ENCODE measurements at regions not wholly inside any gene's neighbourhood (a gene's known extent, or its start where the extent isn't known, plus 50 kb on each side); places are given as distances from the start of the nearest gene placed in this dataset.

GRCh38 chr1:57671750-57672149, 247.9 kb upstream of the DAB1 start:
- TF ChIP-seq, protein P1, sequence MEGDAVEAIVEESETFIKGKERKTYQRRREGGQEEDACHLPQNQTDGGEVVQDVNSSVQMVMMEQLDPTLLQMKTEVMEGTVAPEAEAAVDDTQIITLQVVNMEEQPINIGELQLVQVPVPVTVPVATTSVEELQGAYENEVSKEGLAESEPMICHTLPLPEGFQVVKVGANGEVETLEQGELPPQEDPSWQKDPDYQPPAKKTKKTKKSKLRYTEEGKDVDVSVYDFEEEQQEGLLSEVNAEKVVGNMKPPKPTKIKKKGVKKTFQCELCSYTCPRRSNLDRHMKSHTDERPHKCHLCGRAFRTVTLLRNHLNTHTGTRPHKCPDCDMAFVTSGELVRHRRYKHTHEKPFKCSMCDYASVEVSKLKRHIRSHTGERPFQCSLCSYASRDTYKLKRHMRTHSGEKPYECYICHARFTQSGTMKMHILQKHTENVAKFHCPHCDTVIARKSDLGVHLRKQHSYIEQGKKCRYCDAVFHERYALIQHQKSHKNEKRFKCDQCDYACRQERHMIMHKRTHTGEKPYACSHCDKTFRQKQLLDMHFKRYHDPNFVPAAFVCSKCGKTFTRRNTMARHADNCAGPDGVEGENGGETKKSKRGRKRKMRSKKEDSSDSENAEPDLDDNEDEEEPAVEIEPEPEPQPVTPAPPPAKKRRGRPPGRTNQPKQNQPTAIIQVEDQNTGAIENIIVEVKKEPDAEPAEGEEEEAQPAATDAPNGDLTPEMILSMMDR (IDR thresholded peaks at IDR 0.05; ENCODE audit: insufficient read depth, low read depth, low read length): no peak
- DNase-seq (ENCODE audit: low read depth): no peak
- no peak overlapping the region for H3K4me3 ChIP-seq (ENCODE audit: low read depth, low read length)

GRCh38 chr1:57659804-57660203, 235.9 kb upstream of the DAB1 start:
- no peak overlapping the region for H3K4me3 ChIP-seq (ENCODE audit: low read depth, low read length)
- TF ChIP-seq, protein P1 (IDR thresholded peaks at IDR 0.05; ENCODE audit: insufficient read depth, low read depth, low read length): no peak

DNA sequence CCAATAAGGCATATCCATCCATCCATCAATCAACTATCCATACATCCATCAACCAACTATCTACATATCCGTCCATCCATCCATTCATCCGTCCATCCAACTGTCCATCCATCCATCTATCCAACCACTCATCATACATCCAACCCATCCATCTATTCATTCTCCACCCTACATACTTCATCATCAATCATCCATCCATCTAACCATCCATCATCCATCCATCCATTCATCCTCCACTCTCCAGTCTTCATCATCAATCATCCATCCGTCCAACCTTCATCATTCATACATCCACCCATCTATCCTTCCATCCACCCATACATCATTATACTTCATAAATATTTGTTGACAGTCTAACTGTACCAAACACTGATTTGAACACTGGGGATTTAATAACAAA, 231.3 kb upstream of the DAB1 start:
- no peak overlapping the region for H3K4me3 ChIP-seq (ENCODE audit: low read depth, low read length)
- DNase-seq (ENCODE audit: low read depth): no peak
- TF ChIP-seq, protein P1 (IDR thresholded peaks at IDR 0.05; ENCODE audit: insufficient read depth, low read depth, low read length): no peak

More at GRCh38 chr1:57659804-57660203, 235.9 kb upstream of the DAB1 start:
- DNase-seq (ENCODE audit: low read depth): no peak

GRCh38 chr1:57644667-57645066, 220.8 kb upstream of the DAB1 start:
- TF ChIP-seq, protein P1 (IDR thresholded peaks at IDR 0.05; ENCODE audit: insufficient read depth, low read depth, low read length): no peak
- no peak overlapping the region for H3K4me3 ChIP-seq (ENCODE audit: low read depth, low read length)
- no peak for DNase-seq (ENCODE audit: low read depth)

DNA sequence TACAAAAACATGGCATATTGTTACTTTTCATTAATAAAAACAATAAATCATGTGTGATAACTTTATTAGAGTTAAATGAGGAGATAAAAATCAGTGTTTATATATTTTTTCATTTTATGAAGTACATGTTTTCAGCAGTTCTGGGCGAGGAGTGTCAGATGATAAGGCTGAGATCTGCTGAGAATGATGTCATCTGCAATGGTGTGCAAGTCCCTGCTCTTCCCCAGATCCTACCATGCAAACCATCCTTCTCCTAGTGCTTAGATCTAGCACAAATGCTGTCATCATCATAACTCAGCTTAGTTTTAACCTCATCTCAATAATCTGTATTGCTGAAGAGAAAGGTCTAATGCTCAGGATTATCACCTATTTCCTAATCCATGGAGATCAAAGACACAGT, 214.4 kb upstream of the DAB1 start:
- H3K4me3 ChIP-seq (ENCODE audit: low read depth, low read length): no peak overlapping the region
- TF ChIP-seq, protein P1 (IDR thresholded peaks at IDR 0.05; ENCODE audit: insufficient read depth, low read depth, low read length): no peak
- DNase-seq (ENCODE audit: low read depth): no peak

DNA sequence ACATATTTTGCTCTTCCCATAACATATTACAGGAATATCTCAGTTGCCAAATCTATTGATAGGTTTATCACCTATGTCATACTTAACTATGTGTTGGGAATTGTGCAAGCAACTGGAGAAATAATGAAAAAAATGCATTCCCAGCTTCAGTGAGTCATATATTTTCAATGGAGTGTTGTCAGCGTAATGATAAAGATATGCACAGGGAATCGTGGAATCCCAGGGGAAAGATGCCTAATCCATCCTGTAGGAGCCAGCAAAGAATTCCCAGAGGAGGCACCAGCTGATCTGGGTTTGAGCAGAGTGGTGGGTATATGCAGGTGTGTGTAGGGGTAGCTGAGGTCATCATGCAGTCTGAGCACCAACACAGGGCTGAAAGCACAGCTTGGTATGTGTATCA, 213.3 kb upstream of the DAB1 start:
- no peak for DNase-seq (ENCODE audit: low read depth)
- TF ChIP-seq, protein P1 (IDR thresholded peaks at IDR 0.05; ENCODE audit: insufficient read depth, low read depth, low read length): no peak
- no peak overlapping the region for H3K4me3 ChIP-seq (ENCODE audit: low read depth, low read length)

- DNase-seq (ENCODE audit: low read depth): no peak
- TF ChIP-seq, protein P1 (IDR thresholded peaks at IDR 0.05; ENCODE audit: insufficient read depth, low read depth, low read length): no peak
Measured at GRCh38 chr1:57633881-57634280, 210.0 kb upstream of the DAB1 start.

More at GRCh38 chr1:57633881-57634280, 210.0 kb upstream of the DAB1 start:
- H3K4me3 ChIP-seq (ENCODE audit: low read depth, low read length): no peak overlapping the region

Measured in fibroblast of villous mesenchyme (primary cell).